HG02938 (cell line): ENCODE measurements at regions not wholly inside any gene's neighbourhood (a gene's known extent, or its start where the extent isn't known, plus 50 kb on each side); places are given as distances from the start of the nearest gene placed in this dataset.

Experiments
- ATAC-seq: cut with Tn5 transposase; IDR thresholded peaks from one replicate; pipeline ENCODE4 v1.9.1; 2021; ENCODE audit warnings: mild to moderate bottlenecking, moderate library complexity; ENCODE audit not compliant: unreplicated experiment

- ATAC-seq: no peak
Measured at GRCh38 chr15:31801152-31801551, 229.2 kb upstream of the CHRNA7 start.

- no peak for ATAC-seq
Measured at GRCh38 chr15:31802761-31803160, 227.6 kb upstream of the CHRNA7 start.

- ATAC-seq: no peak
Measured at GRCh38 chr15:31803388-31803884, 226.9 kb upstream of the CHRNA7 start.

- no peak for ATAC-seq
Measured at GRCh38 chr15:31805090-31805662, 225.1 kb upstream of the CHRNA7 start.

GRCh38 chr15:31806106-31806505, 224.2 kb upstream of the CHRNA7 start:
- ATAC-seq: no peak

GRCh38 chr15:31811641-31812040, 218.7 kb upstream of the CHRNA7 start:
- ATAC-seq: no peak

- no peak for ATAC-seq
Measured at GRCh38 chr15:31814082-31814481, 216.2 kb upstream of the CHRNA7 start.

GRCh38 chr15:31815411-31816155, 214.7 kb upstream of the CHRNA7 start:
- ATAC-seq: no peak

GRCh38 chr15:31822463-31822862, 207.9 kb upstream of the CHRNA7 start:
- no peak for ATAC-seq

- ATAC-seq: no peak
Measured at GRCh38 chr15:31824024-31824423, 206.3 kb upstream of the CHRNA7 start.

GRCh38 chr15:31828594-31828993, 201.7 kb upstream of the CHRNA7 start:
- ATAC-seq: no peak

- ATAC-seq: no peak
Measured at GRCh38 chr15:31830591-31830990, 199.7 kb upstream of the CHRNA7 start.

- no peak for ATAC-seq
Measured at GRCh38 chr15:31831596-31831995, 198.7 kb upstream of the CHRNA7 start.

GRCh38 chr15:31834654-31835053, 195.7 kb upstream of the CHRNA7 start:
- ATAC-seq: no peak

- no peak for ATAC-seq
Measured at GRCh38 chr15:31839388-31839787, 190.9 kb upstream of the CHRNA7 start.

- ATAC-seq: no peak
Measured at GRCh38 chr15:31840849-31841476, 189.4 kb upstream of the CHRNA7 start.

GRCh38 chr15:31842532-31843195, 187.7 kb upstream of the CHRNA7 start:
- no peak for ATAC-seq

GRCh38 chr15:31843426-31844055, 186.8 kb upstream of the CHRNA7 start:
- ATAC-seq: no peak

- ATAC-seq: no peak
Measured at GRCh38 chr15:31845791-31846190, 184.5 kb upstream of the CHRNA7 start.

GRCh38 chr15:31847961-31848360, 182.4 kb upstream of the CHRNA7 start:
- no peak for ATAC-seq

- ATAC-seq: no peak
Measured at GRCh38 chr15:31848621-31849020, 181.7 kb upstream of the CHRNA7 start.
